ENCODE measurements at regions not wholly inside any gene's neighbourhood (a gene's known extent, or its start where the extent isn't known, plus 50 kb on each side); places are given as distances from the start of the nearest gene placed in this dataset.
"Not testable (repeated sequence)": the region's sequence is repeated elsewhere in the genome, so short reads cannot be mapped to it uniquely, and the experiment has no call there.

GRCh38 chr3:191869738-191870415 lies 408.9 kb downstream of the PYDC2 start:
- no peak for DNase-seq

- no peak for DNase-seq
Measured at GRCh38 chr3:191873736-191874135, 412.8 kb downstream of the PYDC2 start.

GRCh38 chr3:191882289-191882688 lies 421.3 kb downstream of the PYDC2 start:
- DNase-seq, result no peak

GRCh38 chr3:191884132-191884531 lies 423.2 kb downstream of the PYDC2 start:
- DNase-seq, result no peak

- no peak for DNase-seq
Measured at GRCh38 chr3:191889106-191889505, 428.1 kb downstream of the PYDC2 start.

- DNase-seq, result no peak
Measured at GRCh38 chr3:191889756-191890155, 428.8 kb downstream of the PYDC2 start.

GRCh38 chr3:191894406-191894805 lies 433.4 kb downstream of the PYDC2 start:
- no peak for DNase-seq

- no peak for DNase-seq
Measured at GRCh38 chr3:191901741-191902140, 440.8 kb downstream of the PYDC2 start.

- DNase-seq, result no peak
Measured at GRCh38 chr3:191912616-191913204, 451.7 kb downstream of the PYDC2 start.

- DNase-seq, result peak; percentile 56
Measured at GRCh38 chr3:191915712-191916111, 454.7 kb downstream of the PYDC2 start.

- DNase-seq, result peak; percentile 5
Measured at GRCh38 chr3:191919491-191920026, 458.6 kb downstream of the PYDC2 start.

- DNase-seq, result no peak
Measured at GRCh38 chr3:191922570-191922969, 461.6 kb downstream of the PYDC2 start.

- DNase-seq, result not testable (repeated sequence)
Measured at GRCh38 chr3:191927183-191927817, 466.3 kb downstream of the PYDC2 start.

GRCh38 chr3:191927998-191928397 lies 467.0 kb downstream of the PYDC2 start:
- not testable (repeated sequence) for DNase-seq

- DNase-seq, result no peak
Measured at GRCh38 chr3:191944835-191945234, 483.9 kb downstream of the PYDC2 start.

- no peak for DNase-seq
Measured at GRCh38 chr3:191952186-191952585, 491.2 kb downstream of the PYDC2 start.

GRCh38 chr3:191952609-191953008 lies 491.6 kb downstream of the PYDC2 start:
- DNase-seq, result no peak

GRCh38 chr3:191958980-191959671 lies 498.2 kb downstream of the PYDC2 start:
- no peak for DNase-seq

GRCh38 chr3:191959876-191960413 lies 499.0 kb downstream of the PYDC2 start:
- no peak for DNase-seq

GRCh38 chr3:191961022-191961421 lies 500.1 kb downstream of the PYDC2 start:
- no peak for DNase-seq

- no peak for DNase-seq
Measured at GRCh38 chr3:191961529-191961928, 500.6 kb downstream of the PYDC2 start.

- no peak for DNase-seq
Measured at GRCh38 chr3:191962324-191962723, 501.4 kb downstream of the PYDC2 start.

- DNase-seq, result no peak
Measured at GRCh38 chr3:191963182-191963581, 502.2 kb downstream of the PYDC2 start.
